GM19455 (cell line): ENCODE measurements at regions not wholly inside any gene's neighbourhood (a gene's known extent, or its start where the extent isn't known, plus 50 kb on each side); places are given as distances from the start of the nearest gene placed in this dataset.
"Not testable (repeated sequence)": the region's sequence is repeated elsewhere in the genome, so short reads cannot be mapped to it uniquely, and the experiment has no call there.

Experiments used
- ATAC-seq: cut with Tn5 transposase; IDR thresholded peaks from one replicate; pipeline ENCODE4 v1.9.1; 2021; ENCODE audit not compliant: unreplicated experiment

- ATAC-seq: not testable (repeated sequence)
These were observed 4461.2 kb upstream of the TPTE start for GRCh38 chr21:6060054-6060681.

- ATAC-seq: not testable (repeated sequence)
These were observed 4454.9 kb upstream of the TPTE start for GRCh38 chr21:6066320-6066985.

- not testable (repeated sequence) for ATAC-seq
These were observed 4453.1 kb upstream of the TPTE start for GRCh38 chr21:6068098-6068831.

- ATAC-seq: not testable (repeated sequence)
These were observed 4451.2 kb upstream of the TPTE start for GRCh38 chr21:6070213-6070612.

GRCh38 chr21:6072691-6073090 is 4448.7 kb upstream of the TPTE start:
- ATAC-seq: not testable (repeated sequence)

- ATAC-seq: not testable (repeated sequence)
These were observed 4447.2 kb upstream of the TPTE start for GRCh38 chr21:6073993-6074705.

GRCh38 chr21:6074935-6075334 is 4446.4 kb upstream of the TPTE start:
- ATAC-seq: not testable (repeated sequence)

GRCh38 chr21:6075627-6076208 is 4445.7 kb upstream of the TPTE start:
- ATAC-seq: not testable (repeated sequence)

- not testable (repeated sequence) for ATAC-seq
These were observed 4444.0 kb upstream of the TPTE start for GRCh38 chr21:6077358-6077757.

- not testable (repeated sequence) for ATAC-seq
These were observed 4442.5 kb upstream of the TPTE start for GRCh38 chr21:6078902-6079301.

- ATAC-seq: not testable (repeated sequence)
These were observed 4440.3 kb upstream of the TPTE start for GRCh38 chr21:6080941-6081655.

GRCh38 chr21:6082166-6082565 is 4439.2 kb upstream of the TPTE start:
- not testable (repeated sequence) for ATAC-seq

- not testable (repeated sequence) for ATAC-seq
These were observed 4437.7 kb upstream of the TPTE start for GRCh38 chr21:6083574-6084120.

- not testable (repeated sequence) for ATAC-seq
These were observed 4435.3 kb upstream of the TPTE start for GRCh38 chr21:6086038-6086437.

GRCh38 chr21:6087579-6088178 is 4433.7 kb upstream of the TPTE start:
- ATAC-seq: not testable (repeated sequence)

- ATAC-seq: not testable (repeated sequence)
These were observed 4431.0 kb upstream of the TPTE start for GRCh38 chr21:6090286-6090908.

- ATAC-seq: not testable (repeated sequence)
These were observed 4429.9 kb upstream of the TPTE start for GRCh38 chr21:6091335-6092027.

GRCh38 chr21:6092401-6092800 is 4429.0 kb upstream of the TPTE start:
- ATAC-seq: not testable (repeated sequence)
